ENCODE measurements at regions not wholly inside any gene's neighbourhood (a gene's known extent, or its start where the extent isn't known, plus 50 kb on each side); places are given as distances from the start of the nearest gene placed in this dataset.

GRCh38 chrX:13179100-13179499 is 134.7 kb upstream of the FAM9C start:
- H3K27ac Mint-ChIP-seq = no peak overlapping the region
- no peak for ATAC-seq
- peaks cover 5% of the 10 kb centered on the region for H3K9me3 Mint-ChIP-seq
- H3K4me3 Mint-ChIP-seq = no peak overlapping the region
- TF ChIP-seq, protein P1, sequence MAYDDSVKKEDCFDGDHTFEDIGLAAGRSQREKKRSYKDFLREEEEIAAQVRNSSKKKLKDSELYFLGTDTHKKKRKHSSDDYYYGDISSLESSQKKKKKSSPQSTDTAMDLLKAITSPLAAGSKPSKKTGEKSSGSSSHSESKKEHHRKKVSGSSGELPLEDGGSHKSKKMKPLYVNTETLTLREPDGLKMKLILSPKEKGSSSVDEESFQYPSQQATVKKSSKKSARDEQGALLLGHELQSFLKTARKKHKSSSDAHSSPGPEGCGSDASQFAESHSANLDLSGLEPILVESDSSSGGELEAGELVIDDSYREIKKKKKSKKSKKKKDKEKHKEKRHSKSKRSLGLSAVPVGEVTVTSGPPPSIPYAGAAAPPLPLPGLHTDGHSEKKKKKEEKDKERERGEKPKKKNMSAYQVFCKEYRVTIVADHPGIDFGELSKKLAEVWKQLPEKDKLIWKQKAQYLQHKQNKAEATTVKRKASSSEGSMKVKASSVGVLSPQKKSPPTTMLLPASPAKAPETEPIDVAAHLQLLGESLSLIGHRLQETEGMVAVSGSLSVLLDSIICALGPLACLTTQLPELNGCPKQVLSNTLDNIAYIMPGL (CRISPR knock-in tag; IDR thresholded peaks at IDR 0.05) = no peak
- TF ChIP-seq, protein P2, sequence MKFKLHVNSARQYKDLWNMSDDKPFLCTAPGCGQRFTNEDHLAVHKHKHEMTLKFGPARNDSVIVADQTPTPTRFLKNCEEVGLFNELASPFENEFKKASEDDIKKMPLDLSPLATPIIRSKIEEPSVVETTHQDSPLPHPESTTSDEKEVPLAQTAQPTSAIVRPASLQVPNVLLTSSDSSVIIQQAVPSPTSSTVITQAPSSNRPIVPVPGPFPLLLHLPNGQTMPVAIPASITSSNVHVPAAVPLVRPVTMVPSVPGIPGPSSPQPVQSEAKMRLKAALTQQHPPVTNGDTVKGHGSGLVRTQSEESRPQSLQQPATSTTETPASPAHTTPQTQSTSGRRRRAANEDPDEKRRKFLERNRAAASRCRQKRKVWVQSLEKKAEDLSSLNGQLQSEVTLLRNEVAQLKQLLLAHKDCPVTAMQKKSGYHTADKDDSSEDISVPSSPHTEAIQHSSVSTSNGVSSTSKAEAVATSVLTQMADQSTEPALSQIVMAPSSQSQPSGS (CRISPR knock-in tag; IDR thresholded peaks at IDR 0.05; ENCODE audit: borderline replicate concordance, low read depth) = no peak
- TF ChIP-seq ZNF219 (CRISPR knock-in tag; IDR thresholded peaks at IDR 0.05; ENCODE audit: borderline replicate concordance) (no peak), ZBTB21 (CRISPR knock-in tag; IDR thresholded peaks at IDR 0.05; ENCODE audit: borderline replicate concordance) (no peak), CREM (CRISPR knock-in tag; IDR thresholded peaks at IDR 0.05) (no peak), ZNF263 (CRISPR knock-in tag; IDR thresholded peaks at IDR 0.05; ENCODE audit: low read depth) (no peak), ESRRA (CRISPR knock-in tag; IDR thresholded peaks at IDR 0.05; ENCODE audit: borderline replicate concordance) (no peak), ATF1 (CRISPR knock-in tag; IDR thresholded peaks at IDR 0.05) (no peak), FOXK1 (CRISPR knock-in tag; IDR thresholded peaks at IDR 0.05) (no peak)
- TF ChIP-seq, protein P3, sequence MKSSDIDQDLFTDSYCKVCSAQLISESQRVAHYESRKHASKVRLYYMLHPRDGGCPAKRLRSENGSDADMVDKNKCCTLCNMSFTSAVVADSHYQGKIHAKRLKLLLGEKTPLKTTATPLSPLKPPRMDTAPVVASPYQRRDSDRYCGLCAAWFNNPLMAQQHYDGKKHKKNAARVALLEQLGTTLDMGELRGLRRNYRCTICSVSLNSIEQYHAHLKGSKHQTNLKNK (CRISPR knock-in tag; IDR thresholded peaks at IDR 0.05) = no peak
- TF ChIP-seq, protein P4, sequence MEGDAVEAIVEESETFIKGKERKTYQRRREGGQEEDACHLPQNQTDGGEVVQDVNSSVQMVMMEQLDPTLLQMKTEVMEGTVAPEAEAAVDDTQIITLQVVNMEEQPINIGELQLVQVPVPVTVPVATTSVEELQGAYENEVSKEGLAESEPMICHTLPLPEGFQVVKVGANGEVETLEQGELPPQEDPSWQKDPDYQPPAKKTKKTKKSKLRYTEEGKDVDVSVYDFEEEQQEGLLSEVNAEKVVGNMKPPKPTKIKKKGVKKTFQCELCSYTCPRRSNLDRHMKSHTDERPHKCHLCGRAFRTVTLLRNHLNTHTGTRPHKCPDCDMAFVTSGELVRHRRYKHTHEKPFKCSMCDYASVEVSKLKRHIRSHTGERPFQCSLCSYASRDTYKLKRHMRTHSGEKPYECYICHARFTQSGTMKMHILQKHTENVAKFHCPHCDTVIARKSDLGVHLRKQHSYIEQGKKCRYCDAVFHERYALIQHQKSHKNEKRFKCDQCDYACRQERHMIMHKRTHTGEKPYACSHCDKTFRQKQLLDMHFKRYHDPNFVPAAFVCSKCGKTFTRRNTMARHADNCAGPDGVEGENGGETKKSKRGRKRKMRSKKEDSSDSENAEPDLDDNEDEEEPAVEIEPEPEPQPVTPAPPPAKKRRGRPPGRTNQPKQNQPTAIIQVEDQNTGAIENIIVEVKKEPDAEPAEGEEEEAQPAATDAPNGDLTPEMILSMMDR (IDR thresholded peaks at IDR 0.05) = no peak
- TF ChIP-seq, protein P5, sequence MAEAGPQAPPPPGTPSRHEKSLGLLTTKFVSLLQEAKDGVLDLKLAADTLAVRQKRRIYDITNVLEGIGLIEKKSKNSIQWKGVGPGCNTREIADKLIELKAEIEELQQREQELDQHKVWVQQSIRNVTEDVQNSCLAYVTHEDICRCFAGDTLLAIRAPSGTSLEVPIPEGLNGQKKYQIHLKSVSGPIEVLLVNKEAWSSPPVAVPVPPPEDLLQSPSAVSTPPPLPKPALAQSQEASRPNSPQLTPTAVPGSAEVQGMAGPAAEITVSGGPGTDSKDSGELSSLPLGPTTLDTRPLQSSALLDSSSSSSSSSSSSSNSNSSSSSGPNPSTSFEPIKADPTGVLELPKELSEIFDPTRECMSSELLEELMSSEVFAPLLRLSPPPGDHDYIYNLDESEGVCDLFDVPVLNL (CRISPR knock-in tag; IDR thresholded peaks at IDR 0.05; ENCODE audit: borderline replicate concordance, low read depth) = no peak
- TF ChIP-seq, protein P6, sequence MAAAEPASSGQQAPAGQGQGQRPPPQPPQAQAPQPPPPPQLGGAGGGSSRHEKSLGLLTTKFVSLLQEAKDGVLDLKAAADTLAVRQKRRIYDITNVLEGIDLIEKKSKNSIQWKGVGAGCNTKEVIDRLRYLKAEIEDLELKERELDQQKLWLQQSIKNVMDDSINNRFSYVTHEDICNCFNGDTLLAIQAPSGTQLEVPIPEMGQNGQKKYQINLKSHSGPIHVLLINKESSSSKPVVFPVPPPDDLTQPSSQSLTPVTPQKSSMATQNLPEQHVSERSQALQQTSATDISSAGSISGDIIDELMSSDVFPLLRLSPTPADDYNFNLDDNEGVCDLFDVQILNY (CRISPR knock-in tag; IDR thresholded peaks at IDR 0.05) = no peak
- no peak for DNase-seq (ENCODE audit: low spot score)
- POLR2A ChIA-PET = no interaction called here
- CTCF ChIA-PET = no interaction called here
- no peaks in the 10 kb centered on the region for H3K36me3 Mint-ChIP-seq
- peaks cover 10% of the 10 kb centered on the region for H3K4me1 Mint-ChIP-seq
- H3K27me3 Mint-ChIP-seq (ENCODE audit: low read depth) = no peaks in the 10 kb centered on the region; the same call in 1 of the 2 replicates

- CTCF ChIA-PET = no interaction called here
- Mint-ChIP-seq H3K27ac (no peak overlapping the region), H3K36me3 (no peaks in the 10 kb centered on the region), H3K27me3 (ENCODE audit: low read depth) (no peaks in the 10 kb centered on the region; the same call in 1 of the 2 replicates), H3K9me3 (peaks cover 4% of the 10 kb centered on the region), H3K4me3 (no peak overlapping the region), H3K4me1 (peaks cover 10% of the 10 kb centered on the region)
- no peak for ATAC-seq
- POLR2A ChIA-PET = interaction anchor here (0.7 kb wide), 1 partner anchor 30 kb away, joined by 4 read pairs; no protein-coding TSS in a partner anchor
- no peak for DNase-seq (ENCODE audit: low spot score)
- no peak for TF ChIP-seq ZNF512 (CRISPR knock-in tag; IDR thresholded peaks at IDR 0.05; ENCODE audit: borderline replicate concordance)
- TF ChIP-seq ZNF671 (CRISPR knock-in tag; IDR thresholded peaks at IDR 0.05) = no peak
- TF ChIP-seq, protein P7, sequence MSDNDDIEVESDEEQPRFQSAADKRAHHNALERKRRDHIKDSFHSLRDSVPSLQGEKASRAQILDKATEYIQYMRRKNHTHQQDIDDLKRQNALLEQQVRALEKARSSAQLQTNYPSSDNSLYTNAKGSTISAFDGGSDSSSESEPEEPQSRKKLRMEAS (CRISPR knock-in tag; IDR thresholded peaks at IDR 0.05) = no peak
- no peak for TF ChIP-seq ATF3 (CRISPR knock-in tag; conservative IDR thresholded peaks at IDR 0.05)
- TF ChIP-seq, protein P8, sequence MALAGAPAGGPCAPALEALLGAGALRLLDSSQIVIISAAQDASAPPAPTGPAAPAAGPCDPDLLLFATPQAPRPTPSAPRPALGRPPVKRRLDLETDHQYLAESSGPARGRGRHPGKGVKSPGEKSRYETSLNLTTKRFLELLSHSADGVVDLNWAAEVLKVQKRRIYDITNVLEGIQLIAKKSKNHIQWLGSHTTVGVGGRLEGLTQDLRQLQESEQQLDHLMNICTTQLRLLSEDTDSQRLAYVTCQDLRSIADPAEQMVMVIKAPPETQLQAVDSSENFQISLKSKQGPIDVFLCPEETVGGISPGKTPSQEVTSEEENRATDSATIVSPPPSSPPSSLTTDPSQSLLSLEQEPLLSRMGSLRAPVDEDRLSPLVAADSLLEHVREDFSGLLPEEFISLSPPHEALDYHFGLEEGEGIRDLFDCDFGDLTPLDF (CRISPR knock-in tag; IDR thresholded peaks at IDR 0.05) = no peak
- TF ChIP-seq ZNF121 (CRISPR knock-in tag; IDR thresholded peaks at IDR 0.05) = no peak
- TF ChIP-seq, protein P3 (CRISPR knock-in tag; IDR thresholded peaks at IDR 0.05) = no peak
- no peak for TF ChIP-seq TEAD1 (CRISPR knock-in tag; IDR thresholded peaks at IDR 0.05)
- no peak for TF ChIP-seq ZNF396 (CRISPR knock-in tag; IDR thresholded peaks at IDR 0.05; ENCODE audit: borderline replicate concordance)
- no peak for TF ChIP-seq TEAD4 (CRISPR knock-in tag; IDR thresholded peaks at IDR 0.05)
Measured at GRCh38 chrX:13177921-13178566, 133.6 kb upstream of the FAM9C start.

All from WTC11 (cell line).